Mammary epithelial cell (primary cell): ENCODE measurements at regions not wholly inside any gene's neighbourhood (a gene's known extent, or its start where the extent isn't known, plus 50 kb on each side); places are given as distances from the start of the nearest gene placed in this dataset.

ENCODE experiments used
- CTCF ChIP-seq, 2 donors: IDR thresholded peaks in 1 of 2; conservative IDR thresholded peaks in 1 of 2; 2 replicates each; pipeline ENCODE4 v1.5.1; 2011 to 2012; ENCODE audit warnings: inconsistent platforms in 2 of 2, low read length in 2 of 2, mild to moderate bottlenecking in 2 of 2, control low read depth in 1 of 2, low read depth in 1 of 2; ENCODE audit not compliant: insufficient read depth in 1 of 2; ENCODE audit errors: extremely low read depth in 1 of 2
- EZH2 ChIP-seq: IDR thresholded peaks from 2 replicates; pipeline ENCODE4 v1.6.1; 2012; ENCODE audit warnings: low read length, inconsistent platforms, borderline replicate concordance

DNA sequence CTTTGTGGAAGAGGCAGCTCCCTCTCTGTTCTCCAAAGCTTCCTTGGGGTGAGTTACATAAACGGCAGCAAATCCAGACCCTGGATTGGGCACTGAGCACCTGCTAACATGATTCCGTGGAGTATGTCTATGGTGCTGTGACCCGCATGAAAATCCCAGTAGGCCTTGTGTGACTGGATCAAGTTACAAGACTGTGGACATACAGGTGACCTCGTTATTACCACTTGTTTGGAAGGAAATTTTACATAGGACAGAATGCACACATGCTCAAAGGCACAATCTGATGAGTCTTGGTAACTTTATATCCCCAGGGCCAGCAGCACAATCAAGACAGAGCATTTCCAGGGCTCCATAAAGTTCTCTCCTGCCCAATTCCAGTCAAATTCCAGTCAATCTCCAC, 120.2 kb upstream of the OTOS start:
- TF ChIP-seq CTCF (conservative IDR thresholded peaks at IDR 0.05 in 1 of 2, IDR thresholded peaks at IDR 0.05 in 1 of 2; ENCODE audit: extremely low read depth in 1 of 2, insufficient read depth in 1 of 2, low read depth in 1 of 2, low read length in 2 of 2): no peak
- no peak for TF ChIP-seq EZH2
